GM21737 (cell line): ENCODE measurements at regions not wholly inside any gene's neighbourhood (a gene's known extent, or its start where the extent isn't known, plus 50 kb on each side); places are given as distances from the start of the nearest gene placed in this dataset.

Experiments used
- ATAC-seq: cut with Tn5 transposase; IDR thresholded peaks from one replicate; pipeline ENCODE4 v1.9.1; 2021; ENCODE audit warnings: mild to moderate bottlenecking, moderate library complexity; ENCODE audit not compliant: unreplicated experiment

- ATAC-seq, result no peak
These were observed 115.2 kb downstream of the BMP2 start for GRCh38 chr20:6882561-6883291.

- ATAC-seq, result no peak
These were observed 116.6 kb downstream of the BMP2 start for GRCh38 chr20:6884114-6884513.

- ATAC-seq, result no peak
These were observed 118.7 kb downstream of the BMP2 start for GRCh38 chr20:6886065-6886729.

GRCh38 chr20:6887966-6888365 is 120.5 kb downstream of the BMP2 start:
- ATAC-seq, result no peak

- ATAC-seq, result no peak
These were observed 121.4 kb downstream of the BMP2 start for GRCh38 chr20:6888736-6889395.

- no peak for ATAC-seq
These were observed 125.2 kb downstream of the BMP2 start for GRCh38 chr20:6892724-6893123.

- no peak for ATAC-seq
These were observed 131.4 kb downstream of the BMP2 start for GRCh38 chr20:6898928-6899327.

GRCh38 chr20:6906871-6907270 is 139.4 kb downstream of the BMP2 start:
- no peak for ATAC-seq

- no peak for ATAC-seq
These were observed 141.2 kb downstream of the BMP2 start for GRCh38 chr20:6908673-6909072.

GRCh38 chr20:6909608-6910007 is 142.1 kb downstream of the BMP2 start:
- ATAC-seq, result no peak

- ATAC-seq, result no peak
These were observed 147.5 kb downstream of the BMP2 start for GRCh38 chr20:6914986-6915385.

- ATAC-seq, result no peak
These were observed 149.5 kb downstream of the BMP2 start for GRCh38 chr20:6916938-6917337.

- ATAC-seq, result no peak
These were observed 152.4 kb downstream of the BMP2 start for GRCh38 chr20:6919792-6920468.

- no peak for ATAC-seq
These were observed 153.6 kb downstream of the BMP2 start for GRCh38 chr20:6920991-6921613.

- ATAC-seq, result no peak
These were observed 154.4 kb downstream of the BMP2 start for GRCh38 chr20:6921717-6922386.

- no peak for ATAC-seq
These were observed 157.2 kb downstream of the BMP2 start for GRCh38 chr20:6924681-6925080.

GRCh38 chr20:6925744-6926278 is 158.3 kb downstream of the BMP2 start:
- no peak for ATAC-seq

GRCh38 chr20:6940048-6940447 is 172.6 kb downstream of the BMP2 start:
- no peak for ATAC-seq

- no peak for ATAC-seq
These were observed 173.4 kb downstream of the BMP2 start for GRCh38 chr20:6940876-6941275.

- no peak for ATAC-seq
These were observed 174.1 kb downstream of the BMP2 start for GRCh38 chr20:6941571-6941970.
